HCT116 (cell line): ENCODE measurements at regions not wholly inside any gene's neighbourhood (a gene's known extent, or its start where the extent isn't known, plus 50 kb on each side); places are given as distances from the start of the nearest gene placed in this dataset.

Source experiments
- ATAC-seq: fragments of 200-7000 bp; cut with Tn5 transposase; 2 replicates; pipeline ENCODE4 v1.9.1; 2020; ENCODE audit warnings: mild to moderate bottlenecking, moderate library complexity
- BruUV-seq: library from RNA; stranded (reverse); fragments of 400-500 nt; replicated peaks from 2 replicates; lab custom pipeline; 2021; lab: Mats Ljungman, UMichigan
- CTCF ChIA-PET: fragments of 300-600 bp; sonication (Branson Sonifier 250); formaldehyde crosslinking; loops from one replicate; lab custom pipeline; 2021; ENCODE audit warnings: antibody characterized with exemption; lab: Charles Lee
- POLR2A ChIA-PET: fragments of 300-600, 350-600 bp; sonication (Branson Sonifier 250); formaldehyde crosslinking; loops from one replicate; lab custom pipeline; 2021; ENCODE audit warnings: antibody characterized with exemption; lab: Charles Lee
- RAD21 ChIA-PET, 2 experiments: fragments of 300-600 bp; sonication (Branson Sonifier 250); formaldehyde crosslinking; loops; one replicate each; lab custom pipeline; 2023; ENCODE audit warnings: low total read pairs in 2 of 2; ENCODE audit not compliant: uncharacterized antibody in 2 of 2, unreplicated experiment in 2 of 2, low non-redundant PET in 1 of 2; lab: Charles Lee
- DNase-seq: peaks from one replicate; pipeline ENCODE4 v3.0.0-alpha.2; 2010; ENCODE audit warnings: low read depth, low spot score
- H2AFZ ChIP-seq: fragments of 200-600 bp; shearing (Covaris generic), sonication (generic); 2 replicates; pipeline ENCODE4 v1.6.1; 2017; ENCODE audit warnings: low read depth, mixed run types, mixed read lengths, antibody characterized with exemption, low read length; ENCODE audit not compliant: poor library complexity, severe bottlenecking
- H3K27ac ChIP-seq: 2 replicates; pipeline ENCODE4 v1.5.1; 2012; ENCODE audit warnings: low read depth, low read length
- H3K27me3 ChIP-seq: fragments of 200-600 bp; sonication (generic); 2 replicates; pipeline ENCODE4 v1.6.1; 2016; ENCODE audit warnings: mixed run types, low read length, mixed read lengths; ENCODE audit not compliant: insufficient read depth
- H3K36me3 ChIP-seq, 2 experiments: fragments of 200-500 bp in 1 of 2; fragments of 200-600 bp in 1 of 2; sonication (Bioruptor generic) in 1 of 2; sonication (generic) in 1 of 2; 2 replicates each; pipeline versions ENCODE4 v1.5.1 to v1.6.1; 2014 to 2016; ENCODE audit warnings: low read length in 2 of 2, inconsistent platforms in 1 of 2, mixed read lengths in 1 of 2, mixed run types in 1 of 2; ENCODE audit not compliant: insufficient read depth in 2 of 2, control insufficient read depth in 1 of 2
- H3K4me1 ChIP-seq, 2 experiments: fragments of 200-600 bp in 1 of 2; sonication (generic) in 1 of 2; 2 replicates each; pipeline versions ENCODE4 v1.5.1 to v1.6.1; 2012 to 2017; ENCODE audit warnings: low read length in 2 of 2, inconsistent platforms in 1 of 2, mild to moderate bottlenecking in 1 of 2, mixed read lengths in 1 of 2, mixed run types in 1 of 2, moderate library complexity in 1 of 2; ENCODE audit not compliant: insufficient read depth in 2 of 2, control insufficient read depth in 1 of 2
- H3K4me2 ChIP-seq: fragments of 200-600 bp; sonication (generic); 2 replicates; pipeline ENCODE4 v1.6.1; 2017; ENCODE audit warnings: mixed run types, low read length, mixed read lengths
- H3K4me3 ChIP-seq, 2 experiments: fragments of 200-600 bp in 1 of 2; sonication (generic) in 1 of 2; replicated peaks in 1 of 2; 2 replicates each; pipeline ENCODE4 v1.5.1; 2011 to 2016; ENCODE audit warnings: low read length in 2 of 2, control low read depth in 1 of 2, low read depth in 1 of 2, mild to moderate bottlenecking in 1 of 2, mixed read lengths in 1 of 2, mixed run types in 1 of 2
- H3K79me2 ChIP-seq: fragments of 200-600 bp; sonication (generic); 2 replicates; pipeline ENCODE4 v1.6.1; 2017; ENCODE audit warnings: mild to moderate bottlenecking, mixed run types, low read length, moderate library complexity, mixed read lengths; ENCODE audit not compliant: insufficient read depth
- H3K9ac ChIP-seq: fragments of 200-600 bp; sonication (generic); 2 replicates; pipeline ENCODE4 v1.6.1; 2016; ENCODE audit warnings: low read length, mixed read lengths
- H3K9me2 ChIP-seq: fragments of 200-600 bp; sonication (generic), shearing (Covaris generic); 2 replicates; pipeline ENCODE4 v1.6.1; 2017; ENCODE audit warnings: mixed run types, mild to moderate bottlenecking, moderate library complexity; ENCODE audit not compliant: insufficient read depth
- H3K9me3 ChIP-seq, 2 experiments: fragments of 200-500 bp in 1 of 2; fragments of 200-600 bp in 1 of 2; sonication (Bioruptor generic) in 1 of 2; sonication (generic) in 1 of 2; 2 replicates each; pipeline ENCODE4 v1.6.1; 2014 to 2017; ENCODE audit warnings: low read length in 2 of 2, mixed read lengths in 2 of 2, inconsistent platforms in 1 of 2, low read depth in 1 of 2, mild to moderate bottlenecking in 1 of 2, mixed run types in 1 of 2, moderate library complexity in 1 of 2; ENCODE audit not compliant: control insufficient read depth in 1 of 2, insufficient read depth in 1 of 2
- H4K20me1 ChIP-seq: fragments of 200-600 bp; sonication (generic), shearing (Covaris generic); 2 replicates; pipeline ENCODE4 v1.6.1; 2017; ENCODE audit warnings: mixed run types, mild to moderate bottlenecking, moderate library complexity; ENCODE audit not compliant: insufficient read depth
- CEBPB ChIP-seq: IDR thresholded peaks from 2 replicates; pipeline ENCODE4 v1.6.1; 2012; ENCODE audit warnings: low read depth
- ELF1 ChIP-seq: IDR thresholded peaks from 2 replicates; pipeline ENCODE4 v1.6.1; 2012; ENCODE audit warnings: low read depth, borderline replicate concordance
- EZH2 ChIP-seq: fragments of 200-600 bp; sonication (generic); IDR thresholded peaks from 2 replicates; pipeline ENCODE4 v1.6.1; 2017; ENCODE audit warnings: antibody characterized with exemption, mixed run types
- EZH2phosphoT487 ChIP-seq: fragments of 200-600 bp; IDR thresholded peaks from 2 replicates; pipeline ENCODE4 v1.6.1; 2018; ENCODE audit warnings: antibody characterized with exemption, borderline replicate concordance
- FOSL1 ChIP-seq: IDR thresholded peaks from 2 replicates; pipeline ENCODE4 v1.6.1; 2012; ENCODE audit warnings: low read depth
- MAX ChIP-seq: IDR thresholded peaks from 2 replicates; pipeline ENCODE4 v1.6.1; 2012
- REST ChIP-seq: IDR thresholded peaks from 2 replicates; pipeline ENCODE4 v1.6.1; 2012; ENCODE audit warnings: low read depth
- SRF ChIP-seq: IDR thresholded peaks from 2 replicates; pipeline ENCODE4 v1.6.1; 2012; ENCODE audit warnings: low read depth
- TCF7L2 ChIP-seq: IDR thresholded peaks from 2 replicates; pipeline ENCODE4 v1.7.0; 2011; ENCODE audit warnings: borderline replicate concordance, inconsistent platforms; ENCODE audit not compliant: insufficient read depth, insufficient read length; ENCODE audit errors: extremely low read depth
- YY1 ChIP-seq: IDR thresholded peaks from 2 replicates; pipeline ENCODE4 v1.6.1; 2011; ENCODE audit warnings: low read length, low read depth, moderate library complexity, mild to moderate bottlenecking; ENCODE audit not compliant: insufficient replicate concordance; ENCODE audit errors: extremely low read depth
- ZBTB33 ChIP-seq: IDR thresholded peaks from 2 replicates; pipeline ENCODE4 v1.6.1; 2011; ENCODE audit warnings: mild to moderate bottlenecking, low read length, moderate library complexity; ENCODE audit not compliant: insufficient replicate concordance; ENCODE audit errors: extremely low read depth
- ZFX ChIP-seq: fragments of 450-650 bp; IDR thresholded peaks from 2 replicates; pipeline ENCODE4 v1.6.1; 2017
- ZNF274 ChIP-seq: fragments of 200-500 bp; sonication (Bioruptor generic); IDR thresholded peaks from 2 replicates; pipeline ENCODE4 v1.6.1; 2014; ENCODE audit warnings: mild to moderate bottlenecking, low read depth, low read length, inconsistent platforms
- intact Hi-C: fragments of 100-400 bp; cut with micrococcal nuclease; formaldehyde crosslinking; loops from 2 replicates; pipeline ENCODE4 v1.10.0; 2022
- TF ChIP-seq, protein P1 (sequence below): IDR thresholded peaks from 2 replicates; pipeline ENCODE4 v1.6.1; 2012

GRCh38 chr4:71261633-71262121, 77.1 kb upstream of the SLC4A4 start:
- ATAC-seq, result no peak
- no peak overlapping the region for H3K27ac ChIP-seq
- no peak for DNase-seq
- TF ChIP-seq ELF1, result no peak
- TF ChIP-seq SRF, result no peak
- no peak for TF ChIP-seq TCF7L2
- TF ChIP-seq MAX, result no peak
- TF ChIP-seq CEBPB, result no peak
- TF ChIP-seq EZH2, result no peak
- no peaks in the 10 kb centered on the region for H3K79me2 ChIP-seq
- no peaks in the 10 kb centered on the region for H3K4me1 ChIP-seq
- H2AFZ ChIP-seq, result no peak overlapping the region
- no peak overlapping the region for H3K4me2 ChIP-seq
- POLR2A ChIA-PET, result no interaction called here
- intact Hi-C loops, result no loop called here
- no peak overlapping the region for H3K4me3 ChIP-seq
- H3K9me3 ChIP-seq, result no peaks in the 10 kb centered on the region
- 0 out of 2 replicates have a peak, but pooled peaks cover 9% of the 10 kb centered on the region for H3K27me3 ChIP-seq
- H3K36me3 ChIP-seq, result no peaks in the 10 kb centered on the region
- CTCF ChIA-PET, result no interaction called here
- no peak overlapping the region for H3K9ac ChIP-seq
- RAD21 ChIA-PET, result no interaction called here
- H4K20me1 ChIP-seq, result no peaks in the 10 kb centered on the region
- H3K9me2 ChIP-seq, result no peaks in the 10 kb centered on the region
- BruUV-seq, result no TSS peak

GRCh38 chr4:71262161-71262560, 76.7 kb upstream of the SLC4A4 start:
- DNase-seq (no peak), ATAC-seq (no peak)
- Histone ChIP-seq H3K4me2 (no peak overlapping the region), H3K9me2 (no peaks in the 10 kb centered on the region), H3K36me3 (no peaks in the 10 kb centered on the region), H4K20me1 (no peaks in the 10 kb centered on the region), H3K9me3 (no peaks in the 10 kb centered on the region), H3K27ac (no peak overlapping the region), H3K9ac (no peak overlapping the region), H3K4me1 (no peaks in the 10 kb centered on the region), H3K4me3 (no peak overlapping the region), H3K27me3 (0 out of 2 replicates have a peak, but pooled peaks cover 9% of the 10 kb centered on the region), H3K79me2 (no peaks in the 10 kb centered on the region), H2AFZ (no peak overlapping the region)
- ChIA-PET CTCF (no interaction called here), POLR2A (no interaction called here), RAD21 (no interaction called here)
- BruUV-seq, result no TSS peak
- intact Hi-C loops, result no loop called here
- TF ChIP-seq ZBTB33 (no peak), YY1 (no peak), ZFX (no peak), EZH2phosphoT487 (no peak), MAX (no peak), REST (no peak), FOSL1 (no peak), CEBPB (no peak), ZNF274 (no peak), SRF (no peak)
- TF ChIP-seq, protein P1, sequence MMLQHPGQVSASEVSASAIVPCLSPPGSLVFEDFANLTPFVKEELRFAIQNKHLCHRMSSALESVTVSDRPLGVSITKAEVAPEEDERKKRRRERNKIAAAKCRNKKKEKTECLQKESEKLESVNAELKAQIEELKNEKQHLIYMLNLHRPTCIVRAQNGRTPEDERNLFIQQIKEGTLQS, result no peak
